ENCODE measurements at regions not wholly inside any gene's neighbourhood (a gene's known extent, or its start where the extent isn't known, plus 50 kb on each side); places are given as distances from the start of the nearest gene placed in this dataset.

DNA sequence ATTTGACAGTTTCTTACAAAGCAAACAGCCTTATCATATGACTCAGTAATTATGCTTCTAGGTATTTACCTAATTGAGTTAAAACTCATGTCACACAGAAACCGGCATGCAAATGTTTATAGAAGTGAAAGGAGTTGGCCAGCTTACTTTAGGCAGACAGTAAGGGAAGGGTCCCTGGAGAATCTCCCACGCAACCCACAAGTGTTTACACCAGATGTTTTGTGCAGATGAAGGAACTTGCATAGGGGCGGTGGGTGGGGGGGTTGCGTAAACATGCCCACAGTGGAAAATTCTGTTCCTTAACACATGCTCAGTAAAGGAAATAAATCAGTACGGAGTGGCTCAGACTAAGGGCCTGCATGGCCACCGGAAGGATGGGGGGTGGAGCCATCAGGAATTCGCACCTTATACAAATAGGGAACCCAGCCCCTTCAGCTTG is 330.5 kb upstream of the AADAT start:
- TF ChIP-seq, protein P1, sequence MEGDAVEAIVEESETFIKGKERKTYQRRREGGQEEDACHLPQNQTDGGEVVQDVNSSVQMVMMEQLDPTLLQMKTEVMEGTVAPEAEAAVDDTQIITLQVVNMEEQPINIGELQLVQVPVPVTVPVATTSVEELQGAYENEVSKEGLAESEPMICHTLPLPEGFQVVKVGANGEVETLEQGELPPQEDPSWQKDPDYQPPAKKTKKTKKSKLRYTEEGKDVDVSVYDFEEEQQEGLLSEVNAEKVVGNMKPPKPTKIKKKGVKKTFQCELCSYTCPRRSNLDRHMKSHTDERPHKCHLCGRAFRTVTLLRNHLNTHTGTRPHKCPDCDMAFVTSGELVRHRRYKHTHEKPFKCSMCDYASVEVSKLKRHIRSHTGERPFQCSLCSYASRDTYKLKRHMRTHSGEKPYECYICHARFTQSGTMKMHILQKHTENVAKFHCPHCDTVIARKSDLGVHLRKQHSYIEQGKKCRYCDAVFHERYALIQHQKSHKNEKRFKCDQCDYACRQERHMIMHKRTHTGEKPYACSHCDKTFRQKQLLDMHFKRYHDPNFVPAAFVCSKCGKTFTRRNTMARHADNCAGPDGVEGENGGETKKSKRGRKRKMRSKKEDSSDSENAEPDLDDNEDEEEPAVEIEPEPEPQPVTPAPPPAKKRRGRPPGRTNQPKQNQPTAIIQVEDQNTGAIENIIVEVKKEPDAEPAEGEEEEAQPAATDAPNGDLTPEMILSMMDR (IDR thresholded peaks at IDR 0.05; ENCODE audit: unreplicated experiment) = no peak
- Mint-ChIP-seq H3K4me3 (ENCODE audit: low read depth) (no peak overlapping the region), H3K27me3 (no peaks in the 10 kb centered on the region), H3K9me3 (ENCODE audit: low read depth) (peaks cover 7% of the 10 kb centered on the region), H3K27ac (no peak overlapping the region), H3K36me3 (ENCODE audit: insufficient read depth) (no peaks in the 10 kb centered on the region), H3K4me1 (ENCODE audit: low read depth) (peaks cover 4% of the 10 kb centered on the region)
- no peak for DNase-seq (ENCODE audit: low spot score, unreplicated experiment)

DNA sequence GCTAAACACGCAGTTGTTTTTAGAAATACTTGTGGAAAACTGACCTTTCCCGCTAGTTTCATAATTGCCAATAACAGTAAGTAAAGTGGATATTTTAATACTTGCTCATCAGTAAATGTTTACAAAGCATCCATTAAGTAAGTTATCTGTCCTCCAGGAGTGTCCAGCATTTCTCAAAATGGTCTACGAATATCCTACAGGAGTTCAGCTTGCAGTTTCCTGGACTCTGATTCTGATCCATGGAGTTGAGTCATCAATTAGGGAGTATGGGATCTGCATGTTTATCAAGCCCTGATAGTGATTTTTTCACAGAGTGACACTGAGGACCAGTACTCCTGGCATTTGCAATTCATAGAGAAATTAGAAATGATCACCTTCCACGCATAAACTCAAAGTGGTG is 325.2 kb upstream of the AADAT start:
- H3K27ac Mint-ChIP-seq = no peak overlapping the region
- no peak for DNase-seq (ENCODE audit: low spot score, unreplicated experiment)
- no peaks in the 10 kb centered on the region for H3K36me3 Mint-ChIP-seq (ENCODE audit: insufficient read depth)
- H3K9me3 Mint-ChIP-seq (ENCODE audit: low read depth) = no peaks in the 10 kb centered on the region
- H3K4me3 Mint-ChIP-seq (ENCODE audit: low read depth) = no peak overlapping the region
- TF ChIP-seq, protein P1 (IDR thresholded peaks at IDR 0.05; ENCODE audit: unreplicated experiment) = no peak
- peaks cover under 1% of the 10 kb centered on the region for H3K4me1 Mint-ChIP-seq (ENCODE audit: low read depth)
- H3K27me3 Mint-ChIP-seq = no peaks in the 10 kb centered on the region

DNA sequence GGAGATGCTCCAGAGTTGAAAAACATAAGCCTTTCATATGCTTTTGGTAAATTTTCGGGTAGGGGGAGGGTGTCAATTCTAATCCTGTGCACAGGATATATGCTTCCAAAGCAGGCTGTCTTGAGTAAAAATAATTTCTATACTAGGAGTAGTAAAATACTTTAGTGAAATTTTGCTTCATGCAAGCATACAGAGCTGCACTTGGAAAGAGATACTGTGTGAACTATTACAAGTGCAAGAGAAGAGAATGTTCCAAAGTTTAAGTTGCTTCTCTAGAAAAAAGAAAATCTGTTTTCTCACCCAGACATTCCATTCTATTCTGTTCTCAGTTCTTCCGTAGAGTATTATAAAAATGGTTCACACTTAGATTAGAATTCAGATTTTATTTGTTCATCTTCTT is 324.6 kb upstream of the AADAT start:
- Mint-ChIP-seq H3K4me1 (ENCODE audit: low read depth) (no peaks in the 10 kb centered on the region), H3K27me3 (no peaks in the 10 kb centered on the region), H3K36me3 (ENCODE audit: insufficient read depth) (no peaks in the 10 kb centered on the region), H3K27ac (no peak overlapping the region), H3K4me3 (ENCODE audit: low read depth) (no peak overlapping the region), H3K9me3 (ENCODE audit: low read depth) (no peaks in the 10 kb centered on the region)
- DNase-seq (ENCODE audit: low spot score, unreplicated experiment) = no peak
- TF ChIP-seq, protein P1 (IDR thresholded peaks at IDR 0.05; ENCODE audit: unreplicated experiment) = no peak

DNA sequence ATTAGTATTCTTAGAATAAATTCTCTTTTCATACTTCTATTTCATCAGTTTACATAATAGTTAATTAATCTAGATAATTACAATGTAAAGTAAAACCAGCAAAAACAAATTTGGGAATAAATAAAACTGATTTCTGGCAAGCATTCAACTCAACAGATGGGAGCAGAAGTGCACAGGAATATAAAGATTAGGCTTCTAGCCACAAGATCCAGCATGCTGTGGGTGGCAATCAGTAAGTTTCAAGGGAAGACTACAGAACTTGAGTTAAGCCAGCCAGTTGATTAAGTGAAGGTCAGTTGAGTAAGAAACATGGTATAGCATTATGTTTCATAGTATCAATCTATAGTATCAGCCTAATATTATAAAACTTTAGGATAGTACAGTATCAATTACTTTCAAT is 324.2 kb upstream of the AADAT start:
- Mint-ChIP-seq H3K4me3 (ENCODE audit: low read depth) (no peak overlapping the region), H3K9me3 (ENCODE audit: low read depth) (no peaks in the 10 kb centered on the region), H3K27me3 (no peaks in the 10 kb centered on the region), H3K4me1 (ENCODE audit: low read depth) (no peaks in the 10 kb centered on the region), H3K36me3 (ENCODE audit: insufficient read depth) (no peaks in the 10 kb centered on the region), H3K27ac (no peak overlapping the region)
- TF ChIP-seq, protein P1 (IDR thresholded peaks at IDR 0.05; ENCODE audit: unreplicated experiment) = no peak
- no peak for DNase-seq (ENCODE audit: low spot score, unreplicated experiment)

DNA sequence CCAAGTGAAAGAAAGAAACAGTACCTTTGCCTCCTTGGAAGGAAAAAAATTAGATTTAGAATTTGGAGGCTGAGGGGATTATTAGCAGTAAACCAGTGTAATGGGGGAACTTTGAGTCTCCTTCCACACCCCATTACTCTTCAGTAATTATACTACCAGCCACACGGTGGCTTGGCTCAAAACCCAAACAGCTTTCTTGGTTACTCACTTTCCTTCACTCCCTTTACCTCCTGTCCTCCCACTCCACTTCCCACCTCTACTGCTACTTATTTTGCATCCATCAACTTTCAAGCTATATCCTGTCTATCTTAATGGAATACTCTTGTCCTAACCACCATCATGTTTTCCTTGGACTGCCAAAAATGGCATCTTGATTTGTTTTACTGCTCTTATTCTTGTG is 310.6 kb upstream of the AADAT start:
- no peak overlapping the region for H3K4me3 Mint-ChIP-seq (ENCODE audit: low read depth)
- no peaks in the 10 kb centered on the region for H3K27me3 Mint-ChIP-seq
- H3K9me3 Mint-ChIP-seq (ENCODE audit: low read depth) = peaks cover 16% of the 10 kb centered on the region
- H3K36me3 Mint-ChIP-seq (ENCODE audit: insufficient read depth) = no peaks in the 10 kb centered on the region
- DNase-seq (ENCODE audit: low spot score, unreplicated experiment) = no peak
- TF ChIP-seq, protein P1 (IDR thresholded peaks at IDR 0.05; ENCODE audit: unreplicated experiment) = no peak
- H3K4me1 Mint-ChIP-seq (ENCODE audit: low read depth) = peaks cover 2% of the 10 kb centered on the region
- no peak overlapping the region for H3K27ac Mint-ChIP-seq
